Lung (tissue), 11 donors: ENCODE measurements at regions not wholly inside any gene's neighbourhood (a gene's known extent, or its start where the extent isn't known, plus 50 kb on each side); places are given as distances from the start of the nearest gene placed in this dataset.

Experiments used
- ATAC-seq: fragments of 200-7000 bp; cut with Tn5 transposase; one replicate; pipeline ENCODE4 v1.9.1; 2020; ENCODE audit warnings: moderate number of reproducible peaks; ENCODE audit not compliant: insufficient read depth, low FRiP score
- DNase-seq, 3 donors: peaks; one replicate each; pipeline ENCODE4 v3.0.0-alpha.2; 2013 to 2017
- H3K27ac ChIP-seq, 2 donors: one replicate each; pipeline ENCODE4 v1.5.1; 2013; ENCODE audit warnings: mild to moderate bottlenecking in 2 of 2, moderate library complexity in 2 of 2, control low read depth in 1 of 2, inconsistent platforms in 1 of 2, low read depth in 1 of 2, low read length in 1 of 2
- H3K27me3 ChIP-seq, 3 donors: one replicate each; pipeline ENCODE4 v1.5.1; 2013; ENCODE audit warnings: low read length in 2 of 3; ENCODE audit not compliant: control insufficient read depth in 3 of 3, insufficient read depth in 3 of 3
- H3K36me3 ChIP-seq, 4 donors: one replicate each; pipeline ENCODE4 v1.5.1; 2013; ENCODE audit warnings: low read length in 4 of 4, mild to moderate bottlenecking in 1 of 4, moderate library complexity in 1 of 4; ENCODE audit not compliant: control insufficient read depth in 4 of 4, insufficient read depth in 4 of 4
- H3K4me1 ChIP-seq, 5 donors: one replicate each; pipeline ENCODE4 v1.5.1; 2013; ENCODE audit warnings: low read length in 5 of 5, mild to moderate bottlenecking in 2 of 5, moderate library complexity in 1 of 5; ENCODE audit not compliant: control insufficient read depth in 5 of 5, insufficient read depth in 5 of 5
- H3K4me3 ChIP-seq: one replicate; pipeline ENCODE4 v1.5.1; 2013; ENCODE audit warnings: mild to moderate bottlenecking, control low read depth, moderate library complexity
- H3K9ac ChIP-seq, 2 donors: one replicate each; pipeline ENCODE4 v1.5.1; 2013; ENCODE audit warnings: low read length in 2 of 2, control low read depth in 1 of 2; ENCODE audit not compliant: insufficient read depth in 1 of 2
- H3K9me3 ChIP-seq, 4 donors: one replicate each; pipeline ENCODE4 v1.5.1; 2013; ENCODE audit warnings: low read length in 3 of 4, mild to moderate bottlenecking in 1 of 4, moderate library complexity in 1 of 4; ENCODE audit not compliant: control insufficient read depth in 4 of 4, insufficient read depth in 3 of 4
- WGBS, 2 donors: extraction: QIAGEN DNeasy Blood & Tissue Kit; methylation state at CpG; one replicate each; pipeline ENCODE4 v1.1.7; 2013; 5-methylcytosine and 5-hydroxymethylcytosine counted together
- TF ChIP-seq, protein P1 (sequence below): IDR thresholded peaks from 2 replicates; pipeline ENCODE4 v1.5.1; 2012; ENCODE audit warnings: mild to moderate bottlenecking; ENCODE audit errors: control extremely low read depth, extremely low read depth
- donor health status: control.
- donor health status: control.
- donor health status: Bipolar disorder and iron deficiency.
- donor health status: healthy.
- donor health status: DM: yes; HTN: yes; CAD: no.

DNA sequence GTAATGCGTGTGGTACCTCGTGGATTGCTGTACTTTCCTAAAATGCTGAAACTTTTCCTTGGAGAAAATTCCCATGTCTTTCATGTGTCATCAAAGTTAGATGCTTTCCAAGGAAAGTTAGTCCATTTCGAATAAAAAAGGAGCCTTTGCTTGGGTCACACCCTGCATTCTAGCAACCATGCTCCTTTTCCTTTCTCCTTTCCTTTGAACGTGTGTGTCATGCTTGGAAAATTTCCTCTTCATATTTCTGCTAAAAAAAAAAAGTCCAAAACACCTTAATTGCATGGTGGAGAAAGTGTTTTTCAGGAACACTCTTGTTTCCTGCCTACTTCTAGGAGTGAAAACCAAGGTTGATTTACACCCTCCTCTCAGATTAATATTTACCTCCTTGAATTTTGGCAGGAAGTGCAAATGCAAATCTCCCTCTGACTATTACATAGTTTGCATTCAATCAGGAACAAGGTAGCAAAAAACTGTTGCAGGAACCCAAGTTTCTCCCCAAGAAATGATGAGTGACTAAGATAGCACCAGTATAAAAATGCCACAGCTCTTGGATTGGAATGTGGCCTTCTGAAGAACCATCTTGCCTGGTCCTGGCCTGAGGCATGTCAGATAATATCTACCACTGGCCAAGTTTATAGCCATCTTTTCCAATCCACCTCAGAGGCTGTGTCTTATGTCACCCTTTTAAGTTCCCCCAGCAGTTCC lies 590.6 kb downstream of the QKI start:
- Histone ChIP-seq H3K36me3 (no peaks in the 10 kb centered on the region), H3K9me3 (no peaks in the 10 kb centered on the region), H3K4me1 (peaks cover 0 to 2% (median 0%) of the 10 kb centered on the region in 5 donors), H3K27ac (no peak overlapping the region), H3K27me3 (no peaks in the 10 kb centered on the region), H3K9ac (no peak overlapping the region), H3K4me3 (no peak overlapping the region)
- TF ChIP-seq, protein P1, sequence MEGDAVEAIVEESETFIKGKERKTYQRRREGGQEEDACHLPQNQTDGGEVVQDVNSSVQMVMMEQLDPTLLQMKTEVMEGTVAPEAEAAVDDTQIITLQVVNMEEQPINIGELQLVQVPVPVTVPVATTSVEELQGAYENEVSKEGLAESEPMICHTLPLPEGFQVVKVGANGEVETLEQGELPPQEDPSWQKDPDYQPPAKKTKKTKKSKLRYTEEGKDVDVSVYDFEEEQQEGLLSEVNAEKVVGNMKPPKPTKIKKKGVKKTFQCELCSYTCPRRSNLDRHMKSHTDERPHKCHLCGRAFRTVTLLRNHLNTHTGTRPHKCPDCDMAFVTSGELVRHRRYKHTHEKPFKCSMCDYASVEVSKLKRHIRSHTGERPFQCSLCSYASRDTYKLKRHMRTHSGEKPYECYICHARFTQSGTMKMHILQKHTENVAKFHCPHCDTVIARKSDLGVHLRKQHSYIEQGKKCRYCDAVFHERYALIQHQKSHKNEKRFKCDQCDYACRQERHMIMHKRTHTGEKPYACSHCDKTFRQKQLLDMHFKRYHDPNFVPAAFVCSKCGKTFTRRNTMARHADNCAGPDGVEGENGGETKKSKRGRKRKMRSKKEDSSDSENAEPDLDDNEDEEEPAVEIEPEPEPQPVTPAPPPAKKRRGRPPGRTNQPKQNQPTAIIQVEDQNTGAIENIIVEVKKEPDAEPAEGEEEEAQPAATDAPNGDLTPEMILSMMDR, result no peak
- ATAC-seq (no peak), DNase-seq (peak in 1 of 3 donors; percentile 10)
- 49 to 51% methylated on average over 4 of the region's 4 CpGs for WGBS, 2 donors

DNA sequence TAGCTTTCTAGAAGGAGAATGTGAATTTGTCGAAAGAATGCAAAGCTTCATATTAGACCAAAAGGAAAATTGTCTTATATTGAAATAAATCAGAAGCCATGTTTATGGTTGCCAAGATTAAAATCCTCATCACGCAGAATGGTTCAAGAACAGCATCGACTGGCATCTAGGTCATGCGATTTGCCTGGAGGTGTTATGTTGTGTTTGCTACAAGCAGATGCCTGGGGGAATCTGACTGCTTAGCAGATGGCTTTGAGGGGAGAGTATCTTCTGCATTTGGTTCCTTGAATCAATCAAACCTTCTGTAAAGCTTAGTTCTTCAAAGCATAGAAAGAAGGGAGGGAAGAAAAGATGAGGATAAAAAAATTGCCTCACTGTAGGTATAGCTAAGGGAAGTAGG lies 585.8 kb downstream of the QKI start:
- DNase-seq, result no peak
- Histone ChIP-seq H3K4me1 (peaks cover 0 to 2% (median 0%) of the 10 kb centered on the region in 5 donors), H3K27ac (no peak overlapping the region), H3K36me3 (no peaks in the 10 kb centered on the region), H3K9me3 (no peaks in the 10 kb centered on the region), H3K4me3 (no peak overlapping the region), H3K9ac (no peak overlapping the region), H3K27me3 (no peaks in the 10 kb centered on the region)
- no peak for ATAC-seq
- TF ChIP-seq, protein P1, result no peak
- WGBS, 2 donors, result 92 to 93% methylated on average over 4 of the region's 4 CpGs

DNA sequence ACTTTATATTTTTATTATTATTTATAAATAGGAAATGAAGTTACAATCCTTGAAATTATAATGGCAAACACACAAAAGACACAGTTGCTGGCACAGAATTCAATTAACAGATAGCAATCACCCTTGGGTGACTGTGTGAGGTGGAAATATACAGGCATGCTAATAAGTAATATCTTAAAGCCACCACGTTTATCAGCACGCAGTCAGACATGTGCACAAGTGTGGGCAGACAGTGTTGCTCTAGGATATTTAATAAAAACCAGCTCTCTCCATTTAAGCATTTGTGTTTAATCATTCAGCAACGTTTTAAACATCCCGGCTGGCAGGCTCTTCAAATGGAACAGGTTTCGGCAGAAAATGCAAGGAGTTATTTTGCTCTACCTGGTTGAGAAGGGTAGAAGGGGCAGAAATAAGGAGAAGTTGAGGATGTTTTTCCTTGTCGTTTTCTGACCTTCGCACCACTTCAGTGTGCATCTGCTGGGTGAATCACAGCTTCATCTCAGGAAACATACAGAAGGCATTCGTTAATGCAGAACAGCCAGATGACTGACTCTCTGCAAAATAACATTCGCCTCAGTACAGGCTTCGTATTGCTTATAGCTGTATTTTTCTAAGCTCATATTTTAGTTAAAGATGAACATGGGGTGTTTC lies 585.1 kb downstream of the QKI start:
- TF ChIP-seq, protein P1, result no peak
- Histone ChIP-seq H3K27me3 (no peaks in the 10 kb centered on the region), H3K9ac (no peak overlapping the region), H3K27ac (no peak overlapping the region), H3K4me3 (no peak overlapping the region), H3K36me3 (no peaks in the 10 kb centered on the region), H3K9me3 (no peaks in the 10 kb centered on the region), H3K4me1 (no peaks in the 10 kb centered on the region)
- DNase-seq, result peak in 2 of 3 donors; percentile 6 to 32
- ATAC-seq, result no peak
- WGBS, 2 donors, result 71 to 73% methylated on average over 10 of the region's 10 CpGs
